H1 (cell line): ENCODE measurements at regions not wholly inside any gene's neighbourhood (a gene's known extent, or its start where the extent isn't known, plus 50 kb on each side); places are given as distances from the start of the nearest gene placed in this dataset.

Source experiments
- CTCF ChIA-PET: fragments of 300-600 bp; sonication (Branson Sonifier 250); formaldehyde crosslinking; loops from one replicate; lab custom pipeline; 2021; ENCODE audit not compliant: partially characterized antibody; lab: Charles Lee
- POLR2A ChIA-PET: fragments of 300-600 bp; sonication (Branson Sonifier 250); formaldehyde crosslinking; loops from one replicate; lab custom pipeline; 2021; ENCODE audit warnings: inconsistent platforms; ENCODE audit not compliant: partially characterized antibody; lab: Charles Lee
- DNase-seq, 2 experiments: peaks; one replicate each; pipeline versions ENCODE4 v3.0.0 to v3.0.0-alpha.2; 2010 to 2022; ENCODE audit warnings: low spot score in 2 of 2, low read depth in 1 of 2, mixed read lengths in 1 of 2
- FAIRE-seq: peaks from 2 replicates; lab custom pipeline; 2011; peaks lifted over from hg19 to GRCh38; lab: Jason Lieb, UNC
- H2AFZ ChIP-seq: 2 replicates; pipeline ENCODE4 v1.8.1; 2012; ENCODE audit warnings: low read length, inconsistent platforms
- H2AK5ac ChIP-seq: 2 replicates; pipeline ENCODE4 v1.6.1; 2013; ENCODE audit warnings: low read depth, low read length
- H2BK120ac ChIP-seq: replicated peaks from 2 replicates; pipeline ENCODE3; 2013; ENCODE audit warnings: low read depth, low read length, inconsistent platforms
- H2BK12ac ChIP-seq: 2 replicates; pipeline ENCODE4 v1.6.1; 2013; ENCODE audit warnings: low read depth, low read length
- H2BK15ac ChIP-seq: 2 replicates; pipeline ENCODE4 v1.6.1; 2013; ENCODE audit warnings: low read length
- H2BK20ac ChIP-seq: 2 replicates; pipeline ENCODE4 v1.6.1; 2013; ENCODE audit warnings: low read length
- H2BK5ac ChIP-seq: 2 replicates; pipeline ENCODE4 v1.6.1; 2013; ENCODE audit warnings: low read depth, low read length
- H3K14ac ChIP-seq: 2 replicates; pipeline ENCODE4 v1.6.1; 2013; ENCODE audit warnings: inconsistent platforms; ENCODE audit not compliant: insufficient read length
- H3K18ac ChIP-seq: 2 replicates; pipeline ENCODE4 v1.6.1; 2013; ENCODE audit warnings: low read length; ENCODE audit errors: extremely low read depth
- H3K23ac ChIP-seq: 2 replicates; pipeline ENCODE4 v1.6.1; 2013; ENCODE audit warnings: inconsistent platforms; ENCODE audit not compliant: insufficient read length
- H3K23me2 ChIP-seq: 2 replicates; pipeline ENCODE4 v1.6.1; 2013; ENCODE audit warnings: low read depth, low read length
- H3K27ac ChIP-seq: 2 replicates; pipeline ENCODE4 v1.6.1; 2011; ENCODE audit warnings: low read depth, low read length, inconsistent platforms
- H3K27me3 ChIP-seq, 4 experiments: replicated peaks in 1 of 4; 1 replicate in 1 of 4; 2 replicates in 3 of 4; pipeline versions ENCODE4 v1.6.1 to v1.8.1; 2011 to 2013; ENCODE audit warnings: low read length in 3 of 4, mild to moderate bottlenecking in 3 of 4, inconsistent platforms in 2 of 4, mixed read lengths in 2 of 4, moderate library complexity in 1 of 4; ENCODE audit not compliant: control insufficient read depth in 3 of 4, insufficient read depth in 3 of 4; ENCODE audit errors: extremely low read depth in 1 of 4
- H3K36me3 ChIP-seq, 4 experiments: 2 replicates each; pipeline versions ENCODE4 v1.6.1 to v1.8.1; 2011 to 2013; ENCODE audit warnings: mild to moderate bottlenecking in 4 of 4, low read length in 3 of 4, moderate library complexity in 2 of 4, control low read depth in 1 of 4, inconsistent platforms in 1 of 4; ENCODE audit not compliant: insufficient read depth in 4 of 4, control insufficient read depth in 2 of 4
- H3K4ac ChIP-seq: replicated peaks from 2 replicates; pipeline ENCODE3; 2013; ENCODE audit warnings: low read length, low read depth, mixed read lengths, inconsistent platforms; ENCODE audit not compliant: insufficient read length
- H3K4me1 ChIP-seq, 4 experiments: replicated peaks in 1 of 4; 1 replicate in 1 of 4; 2 replicates in 3 of 4; pipeline versions ENCODE4 v1.6.1 to v1.8.1; 2011 to 2013; ENCODE audit warnings: low read length in 3 of 4, inconsistent platforms in 2 of 4, mixed read lengths in 1 of 4; ENCODE audit not compliant: insufficient read depth in 4 of 4, control insufficient read depth in 3 of 4
- H3K4me2 ChIP-seq, 2 experiments: 2 replicates each; pipeline versions ENCODE4 v1.6.1 to v1.8.1; 2011 to 2013; ENCODE audit warnings: low read depth in 2 of 2, low read length in 2 of 2, control low read depth in 1 of 2, inconsistent platforms in 1 of 2, mild to moderate bottlenecking in 1 of 2; ENCODE audit not compliant: insufficient read depth in 1 of 2
- H3K4me3 ChIP-seq, 4 experiments: fragments of 200-600, 300-600 bp in 1 of 4; sonication (generic), shearing (Covaris generic), sonication (Bioruptor Twin) in 1 of 4; 2 replicates each; pipeline versions ENCODE4 v1.5.1 to v1.8.1; 2011 to 2016; ENCODE audit warnings: low read length in 4 of 4, low read depth in 3 of 4, control low read depth in 2 of 4, inconsistent platforms in 2 of 4, mild to moderate bottlenecking in 2 of 4, mixed read lengths in 1 of 4, moderate library complexity in 1 of 4; ENCODE audit not compliant: insufficient read depth in 2 of 4; ENCODE audit errors: extremely low read depth in 1 of 4
- H3K56ac ChIP-seq: replicated peaks from 2 replicates; pipeline ENCODE3; 2013; ENCODE audit warnings: low read depth, mild to moderate bottlenecking, mixed read lengths, low read length, inconsistent platforms; ENCODE audit not compliant: insufficient read length
- H3K79me1 ChIP-seq: 2 replicates; pipeline ENCODE4 v1.6.1; 2013; ENCODE audit warnings: low read depth, low read length, control low read depth
- H3K79me2 ChIP-seq, 2 experiments: 2 replicates each; pipeline versions ENCODE4 v1.6.1 to v1.8.1; 2012 to 2013; ENCODE audit warnings: low read length in 2 of 2, mild to moderate bottlenecking in 2 of 2, inconsistent platforms in 1 of 2; ENCODE audit not compliant: insufficient read depth in 2 of 2, control insufficient read depth in 1 of 2
- H3K9ac ChIP-seq, 4 experiments: replicated peaks in 1 of 4; 1 replicate in 1 of 4; 2 replicates in 3 of 4; pipeline versions ENCODE4 v1.6.1 to v1.8.1; 2011 to 2013; ENCODE audit warnings: low read depth in 3 of 4, low read length in 3 of 4, control low read depth in 2 of 4, mild to moderate bottlenecking in 2 of 4, moderate library complexity in 2 of 4, inconsistent platforms in 1 of 4; ENCODE audit errors: extremely low read depth in 1 of 4
- H3K9me3 ChIP-seq, 2 experiments: 2 replicates each; pipeline versions ENCODE4 v1.6.1 to v1.8.1; 2012 to 2013; ENCODE audit warnings: mild to moderate bottlenecking in 2 of 2, moderate library complexity in 2 of 2, control low read depth in 1 of 2, inconsistent platforms in 1 of 2, low read depth in 1 of 2, low read length in 1 of 2, mixed read lengths in 1 of 2; ENCODE audit not compliant: insufficient read depth in 2 of 2
- H4K20me1 ChIP-seq, 2 experiments: replicated peaks in 1 of 2; 2 replicates each; pipeline versions ENCODE3 to v1.8.1; 2011 to 2013; ENCODE audit warnings: inconsistent platforms in 2 of 2, low read length in 2 of 2, mild to moderate bottlenecking in 1 of 2; ENCODE audit not compliant: insufficient read depth in 2 of 2, control insufficient read depth in 1 of 2
- H4K5ac ChIP-seq: 2 replicates; pipeline ENCODE4 v1.6.1; 2013; ENCODE audit warnings: low read length, low read depth, mixed read lengths, inconsistent platforms; ENCODE audit not compliant: insufficient read length
- H4K8ac ChIP-seq: 2 replicates; pipeline ENCODE4 v1.8.0; 2013; ENCODE audit warnings: mild to moderate bottlenecking, moderate library complexity, low read length, inconsistent platforms; ENCODE audit not compliant: insufficient read depth; ENCODE audit errors: extremely low read depth
- H4K91ac ChIP-seq: replicated peaks from 2 replicates; pipeline ENCODE3; 2013; ENCODE audit warnings: low read length, mixed read lengths, inconsistent platforms; ENCODE audit not compliant: insufficient read length
- BCL11A ChIP-seq, 2 experiments: IDR thresholded peaks; one replicate each; pipeline ENCODE4 v1.6.1; 2011; ENCODE audit warnings: low read depth in 2 of 2, low read length in 2 of 2, mild to moderate bottlenecking in 2 of 2
- EGR1 ChIP-seq: IDR thresholded peaks from 2 replicates; pipeline ENCODE4 v1.6.1; 2011; ENCODE audit warnings: low read depth, low read length, borderline replicate concordance
- HDAC2 ChIP-seq, 2 experiments: fragments of 300-600 bp in 1 of 2; sonication (generic) in 1 of 2; IDR thresholded peaks; 2 replicates each; pipeline ENCODE4 v1.6.1; 2011 to 2012; ENCODE audit warnings: low read depth in 2 of 2, low read length in 2 of 2, mild to moderate bottlenecking in 2 of 2, moderate library complexity in 2 of 2, borderline replicate concordance in 1 of 2, inconsistent platforms in 1 of 2
- RBBP5 ChIP-seq: IDR thresholded peaks from 2 replicates; pipeline ENCODE4 v1.7.1; 2012; ENCODE audit warnings: low read depth, mild to moderate bottlenecking, inconsistent platforms, low read length, moderate library complexity, borderline replicate concordance
- SP2 ChIP-seq: IDR thresholded peaks from 2 replicates; pipeline ENCODE4 v1.6.1; 2012; ENCODE audit warnings: mild to moderate bottlenecking, low read length, inconsistent platforms
- SRF ChIP-seq: IDR thresholded peaks from 2 replicates; pipeline ENCODE4 v1.6.1; 2011; ENCODE audit warnings: mild to moderate bottlenecking, low read depth, low read length, moderate library complexity
- SUZ12 ChIP-seq: fragments of 200-600 bp; sonication (generic); IDR thresholded peaks from 2 replicates; pipeline ENCODE4 v1.6.1; 2012; ENCODE audit warnings: mild to moderate bottlenecking, inconsistent platforms, low read length, moderate library complexity, mixed read lengths
- TAF1 ChIP-seq: IDR thresholded peaks from 2 replicates; pipeline ENCODE4 v1.6.1; 2011; ENCODE audit warnings: mild to moderate bottlenecking, low read depth, low read length
- WGBS, 2 experiments: shearing (Covaris generic) in 1 of 2; methylation state at CpG; one replicate each; pipeline versions ENCODE4 v1.1.6 to v1.1.7; 2013 to 2015; ENCODE audit warnings: low lambda C conversion rate in 2 of 2, mixed read lengths in 2 of 2, inconsistent platforms in 1 of 2, low coverage in 1 of 2, missing lambda C conversion rate in 1 of 2; ENCODE audit not compliant: insufficient replicate concordance in 2 of 2, insufficient coverage in 1 of 2, insufficient read length in 1 of 2; ENCODE audit errors: extremely low coverage in 1 of 2, missing lambda C conversion rate in 1 of 2; 5-methylcytosine and 5-hydroxymethylcytosine counted together
- TF ChIP-seq, protein P1 (sequence below): IDR thresholded peaks from 2 replicates; pipeline ENCODE4 v1.6.1; 2012; ENCODE audit warnings: low read length, inconsistent platforms
- TF ChIP-seq, protein P2 (sequence below): IDR thresholded peaks from 2 replicates; pipeline ENCODE4 v1.6.1; 2011; ENCODE audit warnings: low read length, improper control_type of control experiment
- TF ChIP-seq, protein P3 (sequence below): IDR thresholded peaks from 2 replicates; pipeline ENCODE4 v1.6.1; 2012; ENCODE audit warnings: inconsistent platforms

DNA sequence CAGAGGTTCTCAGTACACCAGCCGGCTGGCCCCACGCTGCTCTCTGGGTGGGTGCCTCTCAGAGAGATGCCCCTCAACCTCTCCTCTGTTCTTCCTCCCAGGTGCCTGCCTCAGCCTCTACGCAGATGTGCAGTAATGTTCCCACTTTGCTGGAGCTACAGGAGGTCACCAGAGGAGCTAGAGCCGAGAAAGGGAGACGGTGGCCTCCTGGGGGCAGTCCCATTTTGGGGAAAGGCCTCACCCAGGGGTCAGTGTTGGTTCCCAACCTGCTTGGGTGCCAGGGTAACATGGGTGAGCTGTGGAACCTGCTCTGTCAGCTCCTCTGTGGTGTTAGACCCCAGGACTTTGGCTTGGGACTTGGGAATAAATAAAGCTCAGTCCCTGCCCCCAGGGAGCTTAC, 145.3 kb upstream of the MLN start:
- H3K18ac ChIP-seq = no peak overlapping the region
- no peaks in the 10 kb centered on the region for H4K20me1 ChIP-seq
- H3K4me3 ChIP-seq = no peak overlapping the region
- H3K4me2 ChIP-seq = no peak overlapping the region
- H3K79me2 ChIP-seq = no peaks in the 10 kb centered on the region
- no peak for FAIRE-seq
- H2BK120ac ChIP-seq = no peak overlapping the region
- no peaks in the 10 kb centered on the region; a peak in 3 of 7 replicates for H3K27me3 ChIP-seq
- no peak overlapping the region for H3K56ac ChIP-seq
- ChIA-PET CTCF (interaction anchor here (0.6 to 9.5 kb wide), 18 partner anchors 9 to 327 kb away, joined by 3 to 112 read pairs (median 3); partner anchors contain the start of gene UQCC2), POLR2A (interaction anchor here (0.5 to 1.1 kb wide), 2 partner anchors 68 to 179 kb away, joined by 3 read pairs; no protein-coding TSS in a partner anchor)
- no peak overlapping the region for H3K4ac ChIP-seq
- WGBS, 2 experiments = 92% methylated on average over 5 of the region's 5 CpGs; no CpG with 5 or more reads in 1 of the 2 experiments
- H4K8ac ChIP-seq = no peak overlapping the region
- no peaks in the 10 kb centered on the region for H3K23me2 ChIP-seq
- no peak overlapping the region for H2BK5ac ChIP-seq
- H3K27ac ChIP-seq = no peak overlapping the region
- no peak overlapping the region for H3K14ac ChIP-seq
- no peaks in the 10 kb centered on the region for H3K36me3 ChIP-seq
- no peak overlapping the region for H2AK5ac ChIP-seq
- no peak overlapping the region for H2BK15ac ChIP-seq
- DNase-seq = no peak
- no peak overlapping the region for H2BK12ac ChIP-seq
- no peaks in the 10 kb centered on the region for H3K79me1 ChIP-seq
- no peak overlapping the region for H3K9ac ChIP-seq
- H4K91ac ChIP-seq = no peak overlapping the region
- H2AFZ ChIP-seq = no peak overlapping the region
- peaks cover 0 to 12% (median 8%) of the 10 kb centered on the region in 4 experiments; a peak in 6 of 7 replicates for H3K4me1 ChIP-seq
- no peak overlapping the region for H4K5ac ChIP-seq
- no peak overlapping the region for H2BK20ac ChIP-seq
- no peaks in the 10 kb centered on the region for H3K9me3 ChIP-seq
- no peak overlapping the region for H3K23ac ChIP-seq
- TF ChIP-seq, protein P1, sequence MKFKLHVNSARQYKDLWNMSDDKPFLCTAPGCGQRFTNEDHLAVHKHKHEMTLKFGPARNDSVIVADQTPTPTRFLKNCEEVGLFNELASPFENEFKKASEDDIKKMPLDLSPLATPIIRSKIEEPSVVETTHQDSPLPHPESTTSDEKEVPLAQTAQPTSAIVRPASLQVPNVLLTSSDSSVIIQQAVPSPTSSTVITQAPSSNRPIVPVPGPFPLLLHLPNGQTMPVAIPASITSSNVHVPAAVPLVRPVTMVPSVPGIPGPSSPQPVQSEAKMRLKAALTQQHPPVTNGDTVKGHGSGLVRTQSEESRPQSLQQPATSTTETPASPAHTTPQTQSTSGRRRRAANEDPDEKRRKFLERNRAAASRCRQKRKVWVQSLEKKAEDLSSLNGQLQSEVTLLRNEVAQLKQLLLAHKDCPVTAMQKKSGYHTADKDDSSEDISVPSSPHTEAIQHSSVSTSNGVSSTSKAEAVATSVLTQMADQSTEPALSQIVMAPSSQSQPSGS = no peak
- no peak for TF ChIP-seq HDAC2 (IDR thresholded peaks at IDR 0.05; ENCODE audit: borderline replicate concordance in 1 of 2, low read depth in 2 of 2, low read length in 2 of 2)
- TF ChIP-seq SRF = no peak
- no peak for TF ChIP-seq SP2
- TF ChIP-seq BCL11A (IDR thresholded peaks at IDR 0.05; ENCODE audit: low read depth in 2 of 2, low read length in 2 of 2) = no peak
- no peak for TF ChIP-seq SUZ12
- no peak for TF ChIP-seq EGR1
- TF ChIP-seq, protein P2, sequence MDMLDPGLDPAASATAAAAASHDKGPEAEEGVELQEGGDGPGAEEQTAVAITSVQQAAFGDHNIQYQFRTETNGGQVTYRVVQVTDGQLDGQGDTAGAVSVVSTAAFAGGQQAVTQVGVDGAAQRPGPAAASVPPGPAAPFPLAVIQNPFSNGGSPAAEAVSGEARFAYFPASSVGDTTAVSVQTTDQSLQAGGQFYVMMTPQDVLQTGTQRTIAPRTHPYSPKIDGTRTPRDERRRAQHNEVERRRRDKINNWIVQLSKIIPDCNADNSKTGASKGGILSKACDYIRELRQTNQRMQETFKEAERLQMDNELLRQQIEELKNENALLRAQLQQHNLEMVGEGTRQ = no peak
- TF ChIP-seq, protein P3, sequence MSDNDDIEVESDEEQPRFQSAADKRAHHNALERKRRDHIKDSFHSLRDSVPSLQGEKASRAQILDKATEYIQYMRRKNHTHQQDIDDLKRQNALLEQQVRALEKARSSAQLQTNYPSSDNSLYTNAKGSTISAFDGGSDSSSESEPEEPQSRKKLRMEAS = no peak
- no peak for TF ChIP-seq TAF1
- no peak for TF ChIP-seq RBBP5
